ENCODE measurements at regions not wholly inside any gene's neighbourhood (a gene's known extent, or its start where the extent isn't known, plus 50 kb on each side); places are given as distances from the start of the nearest gene placed in this dataset.

DNA sequence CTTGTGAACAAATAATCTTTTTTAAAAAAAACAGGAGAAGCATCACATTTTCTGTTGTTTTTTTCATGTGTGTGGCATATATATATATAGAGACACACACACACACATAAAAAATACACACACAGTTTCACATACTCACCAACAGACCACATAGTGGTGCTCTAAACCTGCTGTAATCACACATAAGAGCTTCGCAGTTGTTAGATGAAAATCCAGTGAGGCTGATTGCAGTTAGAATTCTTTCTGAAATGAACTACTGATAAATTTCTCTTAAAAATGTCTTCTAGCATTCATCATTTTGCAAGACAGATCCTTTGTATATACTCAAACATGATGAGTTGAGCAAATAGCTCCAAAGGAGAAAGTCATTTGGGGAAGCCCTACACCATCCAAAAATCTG lies 434.3 kb upstream of the STXBP6 start:
- TF ChIP-seq, protein P1, sequence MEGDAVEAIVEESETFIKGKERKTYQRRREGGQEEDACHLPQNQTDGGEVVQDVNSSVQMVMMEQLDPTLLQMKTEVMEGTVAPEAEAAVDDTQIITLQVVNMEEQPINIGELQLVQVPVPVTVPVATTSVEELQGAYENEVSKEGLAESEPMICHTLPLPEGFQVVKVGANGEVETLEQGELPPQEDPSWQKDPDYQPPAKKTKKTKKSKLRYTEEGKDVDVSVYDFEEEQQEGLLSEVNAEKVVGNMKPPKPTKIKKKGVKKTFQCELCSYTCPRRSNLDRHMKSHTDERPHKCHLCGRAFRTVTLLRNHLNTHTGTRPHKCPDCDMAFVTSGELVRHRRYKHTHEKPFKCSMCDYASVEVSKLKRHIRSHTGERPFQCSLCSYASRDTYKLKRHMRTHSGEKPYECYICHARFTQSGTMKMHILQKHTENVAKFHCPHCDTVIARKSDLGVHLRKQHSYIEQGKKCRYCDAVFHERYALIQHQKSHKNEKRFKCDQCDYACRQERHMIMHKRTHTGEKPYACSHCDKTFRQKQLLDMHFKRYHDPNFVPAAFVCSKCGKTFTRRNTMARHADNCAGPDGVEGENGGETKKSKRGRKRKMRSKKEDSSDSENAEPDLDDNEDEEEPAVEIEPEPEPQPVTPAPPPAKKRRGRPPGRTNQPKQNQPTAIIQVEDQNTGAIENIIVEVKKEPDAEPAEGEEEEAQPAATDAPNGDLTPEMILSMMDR (IDR thresholded peaks at IDR 0.05; ENCODE audit: insufficient read depth, low read depth, low read length), result no peak
- TF ChIP-seq EZH2 (IDR thresholded peaks at IDR 0.05; ENCODE audit: insufficient read depth, low read length), result no peak

All from astrocyte (in vitro differentiated cells and primary cell).